ENCODE measurements at regions not wholly inside any gene's neighbourhood (a gene's known extent, or its start where the extent isn't known, plus 50 kb on each side); places are given as distances from the start of the nearest gene placed in this dataset.

- Mint-ChIP-seq H3K4me1 (ENCODE audit: low read depth) (no peaks in the 10 kb centered on the region), H3K27ac (no peak overlapping the region)
Observed at GRCh38 chr14:34169561-34169960, 218.7 kb upstream of the EGLN3 start.

GRCh38 chr14:34168656-34169055 lies 217.8 kb upstream of the EGLN3 start:
- H3K27me3 Mint-ChIP-seq (ENCODE audit: insufficient read depth) = peaks cover 5% of the 10 kb centered on the region
- DNase-seq = no peak
- H3K27ac Mint-ChIP-seq = no peak overlapping the region
- H3K4me3 Mint-ChIP-seq = no peak overlapping the region
- H3K36me3 Mint-ChIP-seq (ENCODE audit: low read depth) = no peaks in the 10 kb centered on the region
- peaks cover 26% of the 10 kb centered on the region for H3K9me3 Mint-ChIP-seq
- H3K4me1 Mint-ChIP-seq (ENCODE audit: low read depth) = no peaks in the 10 kb centered on the region
- no peak for TF ChIP-seq CTCF (IDR thresholded peaks at IDR 0.05)

More at GRCh38 chr14:34169561-34169960, 218.7 kb upstream of the EGLN3 start:
- Mint-ChIP-seq H3K4me3 (no peak overlapping the region), H3K9me3 (peaks cover 29% of the 10 kb centered on the region), H3K36me3 (ENCODE audit: low read depth) (no peaks in the 10 kb centered on the region), H3K27me3 (ENCODE audit: insufficient read depth) (peaks cover 5% of the 10 kb centered on the region)
- TF ChIP-seq CTCF (IDR thresholded peaks at IDR 0.05) = no peak
- DNase-seq = no peak

DNA sequence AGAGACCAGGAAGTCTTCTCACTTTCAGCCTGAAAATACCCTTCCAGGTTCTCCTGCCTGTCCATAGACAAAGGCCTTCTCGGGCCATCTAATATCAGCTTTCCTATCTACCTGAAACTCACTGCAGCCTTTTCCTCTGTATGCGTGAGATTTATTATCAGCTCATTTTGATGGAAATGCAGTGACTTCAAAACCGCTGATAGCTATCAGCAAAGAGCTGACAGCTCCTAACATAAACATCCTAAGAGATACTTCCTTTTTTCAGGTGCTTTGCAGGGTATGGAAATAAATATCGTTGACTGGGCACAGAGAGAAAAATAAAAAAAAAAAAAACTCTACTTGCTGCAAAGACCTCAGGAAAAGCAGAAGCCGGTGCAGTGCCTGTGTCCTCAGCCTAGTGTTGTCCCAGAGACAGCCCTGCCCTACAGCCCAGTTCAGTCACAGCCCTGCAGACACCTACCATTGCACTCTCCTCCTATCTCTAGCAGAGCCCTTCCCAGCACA lies 215.0 kb upstream of the EGLN3 start:
- no peaks in the 10 kb centered on the region for H3K36me3 Mint-ChIP-seq (ENCODE audit: low read depth)
- peaks cover 5% of the 10 kb centered on the region for H3K27me3 Mint-ChIP-seq (ENCODE audit: insufficient read depth)
- no peak overlapping the region for H3K27ac Mint-ChIP-seq
- H3K9me3 Mint-ChIP-seq = peaks cover 14% of the 10 kb centered on the region
- no peak overlapping the region for H3K4me3 Mint-ChIP-seq
- no peak for TF ChIP-seq CTCF (IDR thresholded peaks at IDR 0.05)
- no peak for DNase-seq
- no peaks in the 10 kb centered on the region for H3K4me1 Mint-ChIP-seq (ENCODE audit: low read depth)

DNA sequence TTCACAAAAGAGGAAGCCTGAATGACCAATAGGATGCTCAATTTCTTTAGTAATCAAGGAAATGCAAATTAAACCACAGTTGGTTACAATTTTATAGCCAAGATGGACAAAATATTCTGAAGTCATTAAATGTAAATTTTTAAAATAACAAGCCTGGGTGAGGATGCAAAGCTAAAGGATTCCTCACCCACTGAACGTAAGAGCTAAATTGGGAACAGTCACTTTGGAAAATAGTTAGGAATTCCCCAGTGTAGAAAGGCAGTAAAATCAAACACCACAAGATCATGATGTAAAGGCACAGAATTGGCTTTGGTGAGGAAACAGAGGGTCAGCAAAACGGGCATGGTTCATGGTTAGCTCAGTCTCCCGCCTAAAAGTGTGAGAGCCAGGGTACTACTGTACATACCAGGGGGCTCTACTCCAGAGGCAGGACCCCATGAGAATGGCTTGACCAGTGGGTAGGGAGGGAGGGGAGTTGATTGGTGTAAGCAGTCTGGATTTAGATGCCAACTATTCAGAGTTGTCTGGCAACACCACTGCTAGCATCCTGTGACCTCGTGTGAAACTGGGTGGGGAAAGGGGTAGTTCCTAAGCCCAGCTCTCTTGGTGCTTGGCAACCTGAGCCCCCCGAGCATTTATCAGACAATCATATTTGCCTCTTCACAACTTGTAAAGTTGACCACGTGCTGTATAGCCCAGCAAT lies 213.4 kb upstream of the EGLN3 start:
- no peaks in the 10 kb centered on the region for H3K36me3 Mint-ChIP-seq (ENCODE audit: low read depth)
- peaks cover 7% of the 10 kb centered on the region for H3K27me3 Mint-ChIP-seq (ENCODE audit: insufficient read depth)
- no peak overlapping the region for H3K27ac Mint-ChIP-seq
- DNase-seq = no peak
- TF ChIP-seq CTCF (IDR thresholded peaks at IDR 0.05) = no peak
- no peaks in the 10 kb centered on the region for H3K4me1 Mint-ChIP-seq (ENCODE audit: low read depth)
- peaks cover 19% of the 10 kb centered on the region for H3K9me3 Mint-ChIP-seq
- no peak overlapping the region for H3K4me3 Mint-ChIP-seq

DNA sequence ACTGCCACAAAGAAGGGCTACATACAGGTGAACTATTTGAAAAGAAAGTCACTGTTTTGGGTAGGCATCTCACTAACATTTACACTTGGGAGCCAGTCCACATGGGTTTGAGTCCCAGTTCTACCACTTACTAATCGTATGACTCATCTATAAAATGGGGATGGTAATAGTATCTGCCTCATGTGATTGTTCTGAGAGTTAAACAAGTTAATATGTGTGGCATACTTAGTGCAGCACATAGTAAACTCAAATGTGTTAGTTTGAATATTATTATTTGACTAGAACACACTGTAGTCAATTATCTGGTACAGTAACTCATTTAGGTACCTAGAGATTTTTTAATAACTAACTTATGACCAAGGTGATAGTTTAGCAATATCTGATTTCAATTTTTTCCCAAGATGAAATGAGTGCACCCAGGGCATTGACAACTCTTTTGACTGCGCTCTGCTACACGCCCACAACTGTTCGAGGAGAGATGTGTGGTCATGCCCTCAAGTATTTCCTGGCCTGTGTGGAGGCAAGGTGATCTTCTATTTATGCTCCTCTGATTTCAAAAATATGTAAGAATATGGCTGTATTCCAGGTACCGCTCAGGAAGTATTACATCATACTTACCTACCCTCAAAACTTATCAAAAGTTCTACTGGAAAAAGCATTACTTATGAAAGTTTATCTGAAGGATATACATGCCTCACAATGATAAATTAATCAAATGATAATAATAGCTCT lies 210.6 kb upstream of the EGLN3 start:
- H3K9me3 Mint-ChIP-seq = peaks cover 13% of the 10 kb centered on the region; the same call in 1 of the 2 replicates
- no peak overlapping the region for H3K27ac Mint-ChIP-seq

More for the DNA sequence above, 210.6 kb upstream of the EGLN3 start:
- Mint-ChIP-seq H3K4me1 (ENCODE audit: low read depth) (no peaks in the 10 kb centered on the region), H3K4me3 (no peak overlapping the region), H3K27me3 (ENCODE audit: insufficient read depth) (peaks cover 5% of the 10 kb centered on the region), H3K36me3 (ENCODE audit: low read depth) (no peaks in the 10 kb centered on the region)
- TF ChIP-seq CTCF (IDR thresholded peaks at IDR 0.05) = no peak
- DNase-seq = no peak
